ENCODE measurements at regions not wholly inside any gene's neighbourhood (a gene's known extent, or its start where the extent isn't known, plus 50 kb on each side); places are given as distances from the start of the nearest gene placed in this dataset.

DNA sequence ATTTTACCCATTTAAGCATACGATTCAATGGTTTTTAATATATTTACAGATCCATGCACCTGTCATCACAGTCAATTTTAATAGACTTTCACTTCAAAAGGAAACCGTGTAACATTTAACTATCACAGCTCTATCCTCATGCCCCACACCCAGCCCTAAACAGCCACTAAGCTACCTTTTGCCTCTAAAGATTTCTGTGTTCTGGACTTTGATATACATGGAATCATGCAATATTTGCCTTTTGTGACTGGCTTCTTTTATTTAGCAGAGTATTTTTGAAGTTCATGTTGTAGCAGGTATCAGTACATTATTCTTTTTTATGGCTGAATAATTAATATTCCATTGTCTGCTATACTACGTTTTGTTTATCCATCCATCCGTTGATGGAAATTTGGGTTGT is 50.3 kb upstream of the STX16 start:
- H2AFZ ChIP-seq, result no peak overlapping the region
- no peaks in the 10 kb centered on the region for H3K36me3 ChIP-seq (replicated peaks; ENCODE audit: insufficient read depth, low read depth)
- H4K20me1 ChIP-seq (ENCODE audit: insufficient read depth, poor library complexity, severe bottlenecking), result no peaks in the 10 kb centered on the region
- H3K4me3 ChIP-seq, result no peak overlapping the region
- no peaks in the 10 kb centered on the region for H3K79me2 ChIP-seq
- 89% methylated on average over 4 of the region's 4 CpGs for WGBS (ENCODE audit: low lambda C conversion rate, missing lambda C conversion rate)
- TF ChIP-seq EZH2phosphoT487 (IDR thresholded peaks at IDR 0.05; ENCODE audit: low read depth, severe bottlenecking, unreplicated experiment) (no peak), EZH2 (IDR thresholded peaks at IDR 0.05; ENCODE audit: borderline replicate concordance) (no peak)
- TF ChIP-seq, protein P1, sequence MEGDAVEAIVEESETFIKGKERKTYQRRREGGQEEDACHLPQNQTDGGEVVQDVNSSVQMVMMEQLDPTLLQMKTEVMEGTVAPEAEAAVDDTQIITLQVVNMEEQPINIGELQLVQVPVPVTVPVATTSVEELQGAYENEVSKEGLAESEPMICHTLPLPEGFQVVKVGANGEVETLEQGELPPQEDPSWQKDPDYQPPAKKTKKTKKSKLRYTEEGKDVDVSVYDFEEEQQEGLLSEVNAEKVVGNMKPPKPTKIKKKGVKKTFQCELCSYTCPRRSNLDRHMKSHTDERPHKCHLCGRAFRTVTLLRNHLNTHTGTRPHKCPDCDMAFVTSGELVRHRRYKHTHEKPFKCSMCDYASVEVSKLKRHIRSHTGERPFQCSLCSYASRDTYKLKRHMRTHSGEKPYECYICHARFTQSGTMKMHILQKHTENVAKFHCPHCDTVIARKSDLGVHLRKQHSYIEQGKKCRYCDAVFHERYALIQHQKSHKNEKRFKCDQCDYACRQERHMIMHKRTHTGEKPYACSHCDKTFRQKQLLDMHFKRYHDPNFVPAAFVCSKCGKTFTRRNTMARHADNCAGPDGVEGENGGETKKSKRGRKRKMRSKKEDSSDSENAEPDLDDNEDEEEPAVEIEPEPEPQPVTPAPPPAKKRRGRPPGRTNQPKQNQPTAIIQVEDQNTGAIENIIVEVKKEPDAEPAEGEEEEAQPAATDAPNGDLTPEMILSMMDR (IDR thresholded peaks at IDR 0.05; ENCODE audit: poor library complexity), result no peak
- no peaks in the 10 kb centered on the region for H3K9me3 ChIP-seq (ENCODE audit: low read depth)
- no peaks in the 10 kb centered on the region for H3K9me2 ChIP-seq (replicated peaks; ENCODE audit: insufficient read depth)
- no peak for DNase-seq (ENCODE audit: low spot score)
- no peak overlapping the region for H3K4me2 ChIP-seq
- H3K27ac ChIP-seq, result no peak overlapping the region
- peaks cover 16% of the 10 kb centered on the region for H3K4me1 ChIP-seq (ENCODE audit: insufficient read depth)
- no peaks in the 10 kb centered on the region for H3K27me3 ChIP-seq

- peaks cover 16% of the 10 kb centered on the region for H3K4me1 ChIP-seq (ENCODE audit: insufficient read depth)
- TF ChIP-seq EZH2 (IDR thresholded peaks at IDR 0.05; ENCODE audit: borderline replicate concordance), result no peak
- TF ChIP-seq, protein P1 (IDR thresholded peaks at IDR 0.05; ENCODE audit: poor library complexity), result no peak
- H3K4me2 ChIP-seq, result no peak overlapping the region
- H4K20me1 ChIP-seq (ENCODE audit: insufficient read depth, poor library complexity, severe bottlenecking), result no peaks in the 10 kb centered on the region
- H3K79me2 ChIP-seq, result no peaks in the 10 kb centered on the region
- WGBS (ENCODE audit: low lambda C conversion rate, missing lambda C conversion rate), result 95% methylated on average over 10 of the region's 10 CpGs
- H3K27ac ChIP-seq, result no peak overlapping the region
- no peaks in the 10 kb centered on the region for H3K9me2 ChIP-seq (replicated peaks; ENCODE audit: insufficient read depth)
- H3K36me3 ChIP-seq (replicated peaks; ENCODE audit: insufficient read depth, low read depth), result no peaks in the 10 kb centered on the region
- no peak for DNase-seq (ENCODE audit: low spot score)
- H3K4me3 ChIP-seq, result no peak overlapping the region
- H2AFZ ChIP-seq, result no peak overlapping the region
- no peaks in the 10 kb centered on the region for H3K27me3 ChIP-seq
- no peaks in the 10 kb centered on the region for H3K9me3 ChIP-seq (ENCODE audit: low read depth)
Measured at GRCh38 chr20:58599966-58600365, 51.1 kb upstream of the STX16 start.

DNA sequence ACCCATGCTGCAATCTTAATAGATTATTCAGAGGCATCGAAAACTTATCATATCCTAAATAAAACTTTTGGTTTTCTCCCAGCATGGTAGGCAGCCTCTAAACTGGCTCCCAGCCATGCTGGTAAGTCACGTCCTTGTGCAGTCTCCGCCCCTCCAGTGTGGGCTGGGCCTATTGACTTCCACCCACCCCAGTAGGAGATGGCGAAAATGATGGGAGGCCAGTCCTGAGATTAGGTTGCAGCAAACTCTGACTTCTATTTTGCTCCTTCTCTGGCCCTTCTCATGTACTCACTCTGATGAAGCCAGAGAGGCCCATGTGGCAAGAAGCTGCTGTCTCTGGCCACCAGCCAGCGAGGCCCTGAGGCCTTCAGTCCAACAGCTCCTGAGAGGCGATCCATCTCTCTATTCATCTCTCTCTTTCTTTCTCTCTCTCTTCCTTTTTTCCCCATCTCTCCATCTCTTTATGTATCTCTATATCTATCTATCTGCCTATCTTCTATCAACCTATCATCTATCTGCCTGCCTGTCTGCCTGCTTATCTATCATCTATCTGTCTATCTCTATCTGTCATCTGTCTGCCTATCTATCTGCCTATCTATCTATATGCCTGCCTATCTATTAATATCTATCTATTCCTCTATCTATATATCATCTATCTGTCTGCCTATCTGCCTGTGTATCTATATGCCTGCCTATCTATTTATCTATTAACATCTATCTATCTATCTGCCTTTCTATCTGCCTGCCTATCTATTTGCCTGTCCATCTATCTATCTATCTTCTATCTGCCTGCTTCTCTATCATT is 52.7 kb upstream of the STX16 start:
- H3K4me1 ChIP-seq (ENCODE audit: insufficient read depth), result peaks cover 16% of the 10 kb centered on the region
- H3K79me2 ChIP-seq, result no peaks in the 10 kb centered on the region
- H3K4me3 ChIP-seq, result no peak overlapping the region
- H3K9me3 ChIP-seq (ENCODE audit: low read depth), result no peaks in the 10 kb centered on the region
- H3K4me2 ChIP-seq, result no peak overlapping the region
- TF ChIP-seq EZH2phosphoT487 (IDR thresholded peaks at IDR 0.05; ENCODE audit: low read depth, severe bottlenecking, unreplicated experiment) (no peak), EZH2 (IDR thresholded peaks at IDR 0.05; ENCODE audit: borderline replicate concordance) (no peak)
- TF ChIP-seq, protein P1 (IDR thresholded peaks at IDR 0.05; ENCODE audit: poor library complexity), result no peak
- no peaks in the 10 kb centered on the region for H4K20me1 ChIP-seq (ENCODE audit: insufficient read depth, poor library complexity, severe bottlenecking)
- no peaks in the 10 kb centered on the region for H3K36me3 ChIP-seq (replicated peaks; ENCODE audit: insufficient read depth, low read depth)
- H3K27ac ChIP-seq, result peak overlapping the region; percentile 39
- no peak overlapping the region for H2AFZ ChIP-seq
- 90% methylated on average over 6 of the region's 6 CpGs for WGBS (ENCODE audit: low lambda C conversion rate, missing lambda C conversion rate)
- peaks cover 2% of the 10 kb centered on the region for H3K27me3 ChIP-seq
- no peaks in the 10 kb centered on the region for H3K9me2 ChIP-seq (replicated peaks; ENCODE audit: insufficient read depth)
- DNase-seq (ENCODE audit: low spot score), result peak; percentile 42
